NCI-H1105 (cell line): ENCODE measurements at regions not wholly inside any gene's neighbourhood (a gene's known extent, or its start where the extent isn't known, plus 50 kb on each side); places are given as distances from the start of the nearest gene placed in this dataset.

ENCODE experiments used
- DNase-seq: peaks from one replicate; lab custom pipeline; 2025; lab: John Stamatoyannopoulos, UW

DNA sequence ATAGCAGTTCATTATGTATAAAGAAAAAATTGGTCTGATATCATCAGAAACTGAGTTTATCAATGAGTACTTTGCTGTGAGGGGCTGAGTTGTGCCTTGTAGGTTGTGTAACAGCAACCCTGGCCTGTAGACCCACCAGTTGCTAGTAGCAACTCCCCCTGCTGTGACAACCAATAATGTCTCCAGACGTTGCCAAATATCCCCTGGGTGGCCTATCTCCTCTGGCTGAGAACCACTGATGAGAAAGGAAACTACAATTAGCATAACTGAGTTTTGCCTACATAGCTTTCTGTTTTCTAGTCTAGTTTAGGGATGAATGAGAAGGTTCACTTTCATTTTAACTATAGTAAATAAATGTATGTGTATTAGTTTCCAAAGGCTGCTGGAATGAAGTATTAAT lies 234.1 kb downstream of the CPE start:
- DNase-seq: no peak

DNA sequence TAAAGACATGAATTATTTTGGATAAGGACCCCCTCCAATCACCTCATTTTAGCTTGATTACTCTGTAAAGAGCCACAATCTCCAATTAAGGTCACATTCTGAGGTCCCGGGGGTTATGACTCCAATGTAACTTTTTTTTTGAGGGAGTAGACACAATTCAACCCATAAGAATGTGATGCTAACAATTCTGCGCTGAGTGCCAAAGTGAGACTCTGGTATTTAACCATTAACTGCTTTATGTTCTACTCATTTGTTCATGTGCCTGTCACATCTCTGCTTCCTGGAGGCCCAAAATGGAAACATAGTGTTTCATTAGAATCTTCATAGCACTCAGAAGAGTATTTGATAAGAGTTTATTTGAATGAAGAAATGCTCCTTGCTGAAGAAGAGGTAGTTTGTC lies 234.8 kb downstream of the CPE start:
- no peak for DNase-seq

DNA sequence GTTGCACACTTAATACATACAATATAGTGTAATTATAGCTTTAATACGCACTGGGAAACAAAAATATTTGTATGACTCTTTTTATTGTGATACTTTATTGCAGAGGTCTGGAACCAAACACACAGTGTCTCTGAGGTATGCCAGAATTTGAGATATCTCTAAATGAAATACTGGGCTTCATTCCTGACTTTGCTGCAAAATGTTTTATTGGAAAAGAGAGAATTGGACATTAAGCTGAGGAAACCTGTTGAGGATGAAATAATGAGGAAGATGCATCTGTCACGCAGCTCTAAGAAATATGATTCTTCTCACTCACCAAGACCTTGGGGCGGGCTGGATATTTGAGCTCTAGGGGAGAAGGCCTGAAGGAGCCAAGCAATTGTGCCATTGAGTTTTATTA lies 242.1 kb downstream of the CPE start:
- DNase-seq: no peak

DNA sequence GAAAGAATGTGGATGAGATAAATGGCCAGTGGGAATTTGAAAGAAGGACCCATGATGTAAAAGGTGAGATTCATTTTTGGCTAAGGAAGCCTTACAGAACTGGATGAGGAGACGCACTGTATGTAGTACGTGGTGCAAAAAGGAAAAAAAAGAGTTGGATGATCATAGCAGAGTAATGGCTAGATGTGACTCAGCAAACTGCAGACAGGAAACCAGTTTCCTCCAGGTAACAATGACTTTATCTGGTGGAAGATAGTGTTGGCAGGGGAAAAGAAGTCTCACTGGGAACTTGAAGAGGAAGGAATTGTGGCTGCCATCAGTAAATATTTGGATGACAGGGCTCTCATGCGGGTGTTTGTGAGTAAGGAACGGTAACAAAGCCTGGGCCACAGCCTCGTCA lies 243.2 kb downstream of the CPE start:
- no peak for DNase-seq

DNA sequence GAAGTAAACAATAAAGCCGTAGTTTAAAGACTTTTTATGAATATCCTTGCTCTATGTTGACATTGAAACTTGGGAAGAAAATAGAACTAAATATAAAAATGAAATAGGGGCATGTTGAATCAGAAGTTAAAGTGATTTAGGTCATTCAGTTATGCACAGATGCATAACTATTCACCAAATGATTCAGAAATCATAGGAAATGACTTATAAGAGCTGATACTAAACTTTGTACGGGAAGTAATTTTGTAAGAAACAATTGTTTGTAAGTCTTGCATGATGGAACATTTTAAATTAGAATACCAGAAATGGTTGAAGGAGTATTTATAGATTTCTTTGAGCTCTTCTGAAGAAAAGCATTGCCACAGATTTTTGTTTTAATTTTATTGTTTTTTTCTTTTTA lies 246.5 kb downstream of the CPE start:
- no peak for DNase-seq

DNA sequence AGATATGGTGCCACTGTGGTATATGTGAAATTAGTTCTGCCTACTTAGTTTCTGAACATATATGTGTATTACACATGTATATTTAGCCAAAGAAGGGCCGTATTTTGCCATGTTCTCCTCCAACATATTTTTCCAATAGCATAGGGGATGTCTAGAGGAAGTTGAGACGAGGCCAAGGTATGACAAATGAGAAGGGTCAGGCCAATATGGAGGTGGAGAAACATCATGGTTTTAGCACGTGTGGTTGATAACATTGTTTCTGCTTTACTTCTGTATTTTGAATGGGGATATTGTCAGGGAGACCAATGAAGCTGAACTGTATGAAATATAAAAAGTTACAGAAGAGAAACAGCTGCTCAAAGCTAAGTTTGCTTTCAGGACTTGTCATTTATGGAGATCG lies 246.7 kb upstream of the TLL1 start:
- no peak for DNase-seq

DNA sequence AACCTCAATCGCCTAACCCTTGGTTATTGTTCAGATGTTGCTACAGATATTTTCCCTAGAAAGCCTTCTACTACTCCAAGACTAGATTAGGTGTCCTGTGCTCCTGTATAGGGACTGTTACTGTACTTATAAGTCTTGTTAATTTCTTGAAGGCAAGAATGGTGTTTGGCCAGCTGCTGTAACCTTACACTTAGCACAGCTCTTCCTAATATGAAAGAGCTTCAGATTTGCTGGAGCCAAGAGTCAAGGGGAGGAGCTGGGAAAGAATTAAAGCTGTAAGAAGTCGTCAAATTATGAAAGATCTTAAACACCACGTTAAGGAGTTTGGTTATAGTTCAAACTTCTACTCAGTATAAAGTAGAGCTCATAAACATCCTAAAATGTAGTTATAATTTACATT lies 245.9 kb upstream of the TLL1 start:
- no peak for DNase-seq

DNA sequence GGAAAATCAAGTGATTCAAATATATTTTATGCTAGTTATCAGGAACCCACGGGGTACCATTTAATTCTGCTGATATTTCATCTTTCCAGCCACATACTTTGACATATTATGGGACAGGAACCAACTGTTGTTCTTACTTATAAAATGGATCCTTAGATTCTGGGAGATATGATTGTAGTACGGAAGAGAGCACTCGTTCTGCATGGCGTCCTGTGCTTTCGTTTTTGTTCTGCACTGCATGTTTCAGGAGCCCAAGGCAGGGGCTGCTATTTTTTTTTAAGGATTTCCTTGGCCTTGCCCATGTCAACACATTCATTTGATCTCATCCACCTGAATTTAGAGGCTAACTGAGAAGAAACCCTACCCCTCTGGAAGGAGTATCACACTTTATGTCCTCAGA lies 245.5 kb upstream of the TLL1 start:
- DNase-seq: no peak

DNA sequence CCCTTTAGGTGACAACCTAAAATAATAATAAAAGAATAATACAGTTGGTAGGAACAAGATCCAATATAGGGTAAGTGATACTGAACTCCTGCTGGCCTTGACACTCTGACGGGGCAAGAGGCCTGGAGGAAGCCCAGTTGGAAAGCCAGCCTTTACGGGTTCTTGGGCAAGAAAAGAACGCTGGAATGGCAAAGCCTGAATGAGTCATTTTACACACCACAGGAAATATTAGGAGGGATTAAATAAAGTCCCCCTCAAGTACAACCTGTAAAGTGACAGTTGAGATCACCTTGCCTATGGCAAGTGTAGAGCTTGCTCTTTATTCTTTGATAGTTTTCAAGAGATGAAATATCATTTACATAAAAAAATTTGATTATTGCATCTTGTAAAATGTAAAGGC lies 244.5 kb upstream of the TLL1 start:
- no peak for DNase-seq

DNA sequence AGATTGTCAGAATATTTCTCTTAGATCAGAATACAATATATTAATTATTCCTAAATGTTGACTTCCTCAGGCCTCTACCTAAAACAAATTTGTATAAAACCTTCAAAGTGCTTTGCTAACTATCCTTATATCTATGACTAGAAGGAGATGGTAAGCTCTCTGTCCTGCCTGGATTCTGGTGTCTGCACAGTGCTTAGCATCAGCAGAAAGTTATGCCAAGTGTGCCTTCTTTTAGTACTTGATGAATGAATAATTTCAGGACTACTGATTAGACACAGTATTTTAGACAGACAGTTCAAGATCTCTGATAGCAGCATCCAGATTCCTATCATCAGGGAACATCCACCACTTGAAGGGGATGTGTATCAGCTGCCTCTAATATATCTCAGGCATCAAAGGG lies 242.4 kb upstream of the TLL1 start:
- DNase-seq: no peak

DNA sequence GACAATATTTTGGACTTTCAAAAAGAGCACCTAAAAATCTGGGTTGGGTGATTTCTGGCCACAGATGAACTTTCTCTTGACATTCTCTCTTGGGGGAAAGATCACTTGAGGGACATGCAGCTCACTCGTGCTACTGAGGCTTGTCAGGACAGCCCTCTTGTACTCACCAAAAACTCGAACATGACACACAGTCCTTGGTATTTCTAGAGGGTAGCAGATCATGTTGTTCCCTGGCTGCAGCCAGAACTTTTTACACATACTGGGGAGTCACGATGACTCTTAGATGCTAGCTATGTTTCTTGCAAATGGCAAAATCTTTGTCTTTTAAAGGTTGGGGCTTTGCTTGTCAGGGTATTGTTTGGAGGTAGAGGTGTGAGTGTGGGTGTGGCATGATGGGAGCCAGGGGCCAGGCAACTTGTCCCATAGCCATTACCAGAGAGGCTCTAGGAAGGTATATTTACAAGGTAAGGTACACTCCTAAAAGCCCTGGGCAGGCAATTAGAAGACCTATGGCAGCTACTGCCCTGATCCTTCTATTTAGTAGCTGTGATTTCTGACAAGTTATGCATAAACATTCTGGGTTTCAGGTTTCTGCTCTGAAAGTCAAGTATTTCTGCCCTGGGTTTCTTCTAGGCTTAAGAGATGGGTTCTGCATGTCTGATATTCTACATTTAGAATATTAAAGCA lies 241.7 kb upstream of the TLL1 start:
- DNase-seq: no peak

DNA sequence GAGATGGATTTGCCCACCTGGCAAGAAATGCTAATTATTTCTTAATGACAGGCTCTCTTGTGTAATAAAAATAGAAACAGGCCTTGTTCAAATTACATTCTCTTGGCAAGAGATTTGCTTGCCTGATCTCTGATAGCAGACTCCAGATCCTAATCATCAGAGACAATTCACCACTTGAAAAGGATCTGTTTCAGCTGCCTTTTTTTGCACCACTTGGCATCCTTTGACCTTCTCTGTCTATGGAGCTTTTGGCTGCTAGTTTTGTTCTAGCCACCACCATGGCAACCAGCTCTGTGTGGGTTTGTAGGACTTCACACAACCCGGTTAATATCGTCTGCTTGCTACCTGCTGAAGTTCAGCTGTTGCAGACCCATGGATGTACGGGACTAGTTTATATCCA lies 241.1 kb upstream of the TLL1 start:
- peak; percentile 91 for DNase-seq

DNA sequence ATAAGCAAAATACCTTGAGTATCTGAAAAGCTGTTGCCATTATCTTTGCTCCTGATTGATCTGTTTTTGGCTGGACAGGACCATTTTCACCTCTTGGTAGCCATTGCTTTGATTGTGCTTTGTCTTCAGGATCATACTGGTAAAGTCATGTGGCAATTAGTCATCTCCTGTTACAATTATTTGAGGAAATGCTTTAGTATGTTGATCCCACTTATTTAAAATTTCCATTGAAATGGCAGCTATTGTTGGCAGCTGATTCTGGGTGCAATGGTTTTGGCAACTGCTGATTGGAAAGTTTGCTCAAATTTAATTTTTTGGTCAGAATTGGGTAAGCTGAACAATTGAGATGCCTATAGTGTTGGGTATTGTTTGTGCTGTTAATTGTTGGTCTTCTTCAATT lies 238.3 kb upstream of the TLL1 start:
- no peak for DNase-seq

DNA sequence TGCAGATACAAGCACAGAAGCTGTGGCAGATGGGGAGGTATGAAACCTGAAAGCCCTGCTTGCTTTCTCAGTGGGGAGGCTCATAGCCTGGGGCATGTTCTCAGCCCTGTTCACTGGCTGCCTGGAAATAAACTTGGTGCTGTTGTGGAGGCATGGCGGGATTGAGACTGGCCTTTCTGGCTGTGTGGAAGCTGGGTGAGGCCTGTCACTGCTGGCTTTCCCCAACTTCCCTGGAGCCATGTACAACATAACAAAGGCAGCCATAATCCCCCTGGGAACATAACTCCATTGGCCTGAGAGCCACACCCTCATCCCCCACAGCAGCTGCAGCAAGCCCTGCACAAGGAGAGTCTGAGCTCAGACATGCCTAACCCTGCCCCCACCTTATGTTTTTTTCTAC lies 237.7 kb upstream of the TLL1 start:
- peak; percentile 1 for DNase-seq

DNA sequence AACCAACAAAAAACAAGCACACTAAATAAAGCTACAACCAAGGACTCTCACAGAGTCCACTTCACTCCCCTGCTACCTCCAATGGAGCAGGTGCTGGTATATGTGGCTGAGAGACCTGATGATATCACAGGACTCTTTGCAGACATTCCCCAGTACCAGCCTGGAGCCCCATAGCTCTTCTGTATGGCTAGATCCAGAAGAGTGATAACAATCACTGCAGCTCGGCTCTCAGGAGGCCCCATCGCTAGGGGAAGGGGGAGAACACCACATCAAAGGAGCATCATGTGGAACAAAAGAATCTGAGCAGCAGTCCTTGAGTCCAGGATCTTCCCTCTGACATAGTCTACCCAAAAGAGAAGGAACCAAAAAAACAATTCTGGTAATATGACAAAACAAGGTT lies 237.1 kb upstream of the TLL1 start:
- no peak for DNase-seq

DNA sequence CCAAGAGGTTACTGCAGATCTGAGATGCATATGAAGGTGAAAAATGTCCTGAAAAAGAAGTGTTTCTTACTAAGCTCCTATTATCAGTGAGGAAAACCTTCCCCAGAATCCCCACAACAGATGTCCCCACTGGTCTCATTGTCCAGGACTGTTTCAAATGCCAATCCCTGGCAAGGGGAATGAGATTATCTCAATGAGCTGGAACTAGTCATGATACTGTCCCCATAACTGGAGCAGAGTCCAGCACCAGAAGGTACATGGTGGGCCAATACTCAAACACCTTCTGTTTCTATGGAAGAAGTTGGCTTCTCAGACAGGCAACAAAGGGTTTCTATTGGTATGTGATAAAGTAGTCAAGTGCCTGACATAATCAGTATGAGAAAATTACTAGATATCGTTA lies 221.1 kb upstream of the TLL1 start:
- DNase-seq: no peak

DNA sequence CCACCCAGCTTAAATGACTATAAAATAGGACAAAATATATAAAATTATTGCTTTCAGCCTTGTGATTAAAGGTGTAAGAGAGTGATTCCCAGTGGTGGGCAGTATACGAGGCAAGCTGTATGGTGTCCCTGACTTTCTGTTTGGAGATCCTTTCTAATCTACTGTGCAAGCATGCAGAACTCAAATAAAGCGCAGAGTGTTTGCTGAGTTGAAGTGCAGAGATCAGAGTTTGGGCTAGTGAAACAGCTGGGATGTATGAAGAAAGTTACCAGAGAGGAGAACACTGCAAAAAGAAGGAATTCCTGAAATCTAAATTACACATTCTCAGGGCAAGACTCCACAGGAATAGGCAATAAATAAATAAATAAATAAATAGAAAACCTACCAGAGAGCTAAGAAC lies 218.5 kb upstream of the TLL1 start:
- no peak for DNase-seq

DNA sequence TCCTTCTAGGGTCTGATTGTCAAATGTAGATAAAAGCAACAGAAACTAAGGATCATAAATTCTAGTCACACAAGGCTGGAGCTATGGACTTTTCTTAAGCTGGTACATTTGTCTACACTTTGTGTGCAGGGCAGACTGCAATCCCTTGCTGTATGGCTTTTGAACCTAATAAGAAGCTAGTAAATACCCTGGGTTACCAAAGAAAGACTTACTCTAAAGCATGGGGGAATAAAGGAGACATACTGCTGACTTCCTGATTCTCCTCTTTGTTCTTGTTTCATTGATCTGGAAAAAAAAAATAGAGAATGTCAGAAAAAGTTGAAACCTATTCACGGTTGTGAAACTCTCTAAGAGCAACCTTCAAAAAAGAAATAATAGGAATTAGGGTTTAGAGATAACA lies 216.6 kb upstream of the TLL1 start:
- DNase-seq: no peak

DNA sequence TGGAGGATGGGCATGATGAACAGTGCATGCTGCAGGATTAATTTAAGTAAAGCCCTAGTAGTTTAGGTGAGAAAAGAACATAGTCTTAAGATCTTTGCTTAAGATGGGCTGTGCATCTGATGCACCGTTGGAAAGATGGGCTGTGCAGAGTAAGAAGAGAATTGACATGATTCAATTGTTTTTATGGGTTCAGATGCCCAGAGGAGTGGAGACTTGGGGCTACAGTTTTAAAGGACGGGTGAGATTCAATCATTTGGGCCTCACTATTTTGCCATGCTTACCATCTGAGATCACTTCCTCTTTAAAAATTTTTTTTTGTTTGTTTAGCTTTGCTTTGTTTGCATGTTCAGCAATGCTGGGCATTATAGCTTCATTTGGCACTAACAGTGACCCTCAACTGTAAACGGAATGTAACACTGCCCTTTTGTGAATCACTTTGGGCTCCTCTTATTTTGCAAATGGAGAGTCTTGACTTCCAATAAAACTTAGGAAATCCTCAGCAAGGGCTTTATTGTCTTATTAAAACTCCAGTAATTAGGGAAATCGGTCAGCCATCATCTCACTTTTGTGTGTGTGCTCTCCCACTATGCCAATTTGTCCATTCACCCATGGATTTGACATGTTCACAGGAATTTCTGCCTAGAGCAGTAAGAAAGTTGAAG lies 216.1 kb upstream of the TLL1 start:
- no peak for DNase-seq

DNA sequence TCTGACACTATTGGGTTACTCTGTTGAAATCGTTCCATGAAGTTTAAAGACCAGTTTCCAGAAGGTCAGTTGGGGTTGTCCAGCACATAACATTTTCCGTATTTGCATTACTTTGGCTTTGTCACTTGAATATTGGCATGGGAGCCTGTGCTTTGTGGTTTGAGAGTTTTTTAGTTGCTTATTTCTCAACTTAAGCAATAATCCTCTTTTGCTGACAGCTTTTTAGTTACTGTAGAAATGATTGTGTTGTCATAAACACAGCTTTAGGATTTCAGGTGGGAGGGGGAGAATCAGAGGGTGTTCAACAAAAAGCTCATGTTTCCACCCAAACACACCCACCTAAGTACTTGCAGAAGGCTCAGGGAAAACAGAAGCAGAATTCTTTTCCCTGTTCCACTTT lies 210.7 kb upstream of the TLL1 start:
- no peak for DNase-seq

DNA sequence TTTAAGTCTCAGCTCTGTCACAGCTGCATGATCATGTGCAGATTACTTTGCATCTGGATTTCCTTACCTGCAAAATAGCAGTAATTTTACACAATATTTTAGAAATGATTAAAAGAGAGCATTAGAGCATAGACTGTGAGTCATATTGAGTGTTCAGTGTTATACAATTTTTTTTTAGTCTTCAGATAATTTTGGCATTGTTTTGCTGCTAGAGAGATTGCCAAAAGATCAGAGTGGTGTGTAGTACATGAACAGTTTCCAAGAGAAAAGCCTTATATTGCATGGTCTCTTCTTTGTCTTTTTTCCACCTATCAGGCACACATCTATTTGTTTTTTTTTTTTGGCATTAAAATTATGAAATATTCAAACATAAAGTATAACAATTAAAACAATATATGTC lies 209.6 kb upstream of the TLL1 start:
- no peak for DNase-seq

DNA sequence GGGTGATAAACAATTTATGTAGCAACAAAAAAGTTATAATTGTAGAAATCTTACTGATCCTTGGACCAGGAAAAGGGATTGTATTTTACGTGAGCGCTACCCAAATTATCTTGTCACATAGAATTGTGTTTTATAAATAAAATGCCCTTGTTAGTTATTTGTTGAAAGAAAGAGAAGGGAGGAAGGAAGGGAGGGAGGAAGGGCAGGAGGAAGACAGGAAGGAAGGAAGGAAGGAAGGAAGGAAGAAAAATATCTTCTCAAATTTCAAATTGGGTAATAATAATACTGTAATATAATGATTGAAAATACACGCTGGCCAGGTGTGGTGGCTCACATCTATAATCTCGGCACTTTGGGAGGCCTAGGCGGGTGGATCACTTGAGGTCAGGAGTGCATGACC lies 206.2 kb upstream of the TLL1 start:
- DNase-seq: no peak

DNA sequence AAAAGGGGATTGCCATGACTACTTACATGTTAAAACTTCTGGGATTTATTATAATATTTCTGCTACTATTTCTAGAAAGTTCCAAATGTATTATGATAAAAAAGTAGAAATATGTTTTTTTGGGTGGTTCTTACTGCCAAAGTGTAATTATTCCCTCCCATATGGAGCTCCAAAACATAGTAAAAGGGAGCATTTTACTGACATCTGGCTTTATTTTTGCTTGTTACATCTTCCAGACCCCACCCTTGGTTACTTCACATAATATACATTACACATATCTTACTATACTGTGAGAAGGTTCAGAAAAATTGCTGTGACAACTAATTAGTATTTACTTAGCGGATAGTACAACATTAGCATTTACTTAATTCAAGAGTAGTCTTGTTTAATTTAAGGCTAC lies 205.1 kb upstream of the TLL1 start:
- no peak for DNase-seq

DNA sequence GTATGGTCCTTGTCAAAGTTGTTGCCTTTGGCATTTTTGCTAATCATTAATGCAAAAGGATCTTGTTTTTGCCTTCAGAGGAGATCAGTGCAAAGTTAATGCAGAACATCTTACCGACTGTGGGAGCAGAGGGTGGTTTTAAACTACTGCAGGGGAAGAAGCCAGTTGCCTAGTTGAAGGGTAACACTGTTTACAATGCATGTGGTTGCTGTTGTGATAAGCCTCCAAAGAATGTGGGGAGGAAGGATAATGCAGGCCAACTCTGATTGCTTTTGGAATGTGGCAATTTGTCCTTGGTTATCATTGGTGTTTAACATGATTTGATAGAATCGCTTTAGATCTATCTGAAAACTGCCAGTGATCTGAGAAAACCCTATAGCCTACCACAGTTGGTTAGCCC lies 204.3 kb upstream of the TLL1 start:
- DNase-seq: no peak
